Panc1 (cell line): ENCODE measurements at regions not wholly inside any gene's neighbourhood (a gene's known extent, or its start where the extent isn't known, plus 50 kb on each side); places are given as distances from the start of the nearest gene placed in this dataset.
A peak's percentile ranks its signal among the peaks of the same experiment; 100 is the strongest.

ENCODE experiments used
- CTCF ChIP-seq: fragments of 450-650 bp; IDR thresholded peaks from 2 replicates; pipeline ENCODE4 v1.5.1; 2017; ENCODE audit warnings: mild to moderate bottlenecking
- REST ChIP-seq, 2 experiments: IDR thresholded peaks; 2 replicates each; pipeline ENCODE4 v1.6.1; 2011 to 2012; ENCODE audit warnings: low read depth in 2 of 2, control low read depth in 1 of 2, low read length in 1 of 2, mild to moderate bottlenecking in 1 of 2, moderate library complexity in 1 of 2; ENCODE audit not compliant: insufficient read depth in 1 of 2
- SIN3A ChIP-seq: IDR thresholded peaks from 2 replicates; pipeline ENCODE4 v1.6.1; 2012; ENCODE audit warnings: low read depth, mild to moderate bottlenecking, low read length, moderate library complexity, borderline replicate concordance; ENCODE audit not compliant: insufficient read depth

- no peak for TF ChIP-seq REST (IDR thresholded peaks at IDR 0.05; ENCODE audit: insufficient read depth in 1 of 2, low read depth in 2 of 2, low read length in 1 of 2)
- peak; percentile 20; the same call in 1 of the 2 replicates for TF ChIP-seq CTCF
- TF ChIP-seq SIN3A = no peak
These were observed 66.5 kb upstream of the LRRN2 start for GRCh38 chr1:204751883-204752687.
